ENCODE measurements at regions not wholly inside any gene's neighbourhood (a gene's known extent, or its start where the extent isn't known, plus 50 kb on each side); places are given as distances from the start of the nearest gene placed in this dataset.

DNA sequence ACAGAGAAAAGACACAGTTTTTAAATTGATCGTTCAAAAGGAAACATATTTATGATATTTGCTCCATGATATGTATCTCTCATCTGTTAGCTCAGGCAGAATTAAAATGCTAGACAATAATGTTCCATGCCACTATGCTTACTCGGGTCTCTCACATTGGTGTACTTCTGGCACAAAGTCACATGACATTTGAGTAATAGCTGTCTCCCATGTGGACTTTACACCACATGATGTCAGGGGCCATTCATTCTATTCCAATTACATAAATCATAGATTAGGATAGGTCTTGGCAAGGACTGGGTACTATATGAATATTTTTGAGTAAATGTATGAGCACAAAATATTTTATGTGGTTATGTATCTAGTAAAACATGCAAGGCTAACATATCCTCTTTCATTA is 648.4 kb downstream of the PLA2G4A start:
- Histone ChIP-seq H3K4me3 (ENCODE audit: low read length) (no peak overlapping the region), H3K27ac (ENCODE audit: low read length) (no peak overlapping the region), H3K9me2 (replicated peaks; ENCODE audit: insufficient read depth, low read length) (no peaks in the 10 kb centered on the region), H3K9ac (ENCODE audit: low read length) (no peak overlapping the region), H3K79me2 (ENCODE audit: low read length) (no peaks in the 10 kb centered on the region), H3K27me3 (replicated peaks; ENCODE audit: insufficient read depth, low read length) (no peaks in the 10 kb centered on the region), H3K9me3 (replicated peaks; ENCODE audit: insufficient read depth, low read length) (no peaks in the 10 kb centered on the region), H3K4me1 (ENCODE audit: low read length) (no peaks in the 10 kb centered on the region), H2AFZ (ENCODE audit: low read length) (no peak overlapping the region), H4K20me1 (ENCODE audit: insufficient read depth, low read length) (no peaks in the 10 kb centered on the region), H3K36me3 (replicated peaks; ENCODE audit: insufficient read depth, low read length) (no peaks in the 10 kb centered on the region), H3F3A (ENCODE audit: insufficient read depth, low read length) (no peaks in the 10 kb centered on the region), H3K4me2 (ENCODE audit: low read depth, low read length) (no peak overlapping the region)
- TF ChIP-seq EZH2phosphoT487 (IDR thresholded peaks at IDR 0.05; ENCODE audit: low read length) (no peak), EZH2 (optimal IDR thresholded peaks at IDR 0.05; ENCODE audit: low read depth, low read length) (no peak), CTCF (IDR thresholded peaks at IDR 0.05; ENCODE audit: low read length) (no peak)
- DNase-seq = no peak

GRCh38 chr1:187477535-187477934 is 648.8 kb downstream of the PLA2G4A start:
- H3F3A ChIP-seq (ENCODE audit: insufficient read depth, low read length) = no peaks in the 10 kb centered on the region
- H3K4me3 ChIP-seq (ENCODE audit: low read length) = no peak overlapping the region
- H3K9me2 ChIP-seq (replicated peaks; ENCODE audit: insufficient read depth, low read length) = no peaks in the 10 kb centered on the region
- no peaks in the 10 kb centered on the region for H3K36me3 ChIP-seq (replicated peaks; ENCODE audit: insufficient read depth, low read length)
- H3K4me1 ChIP-seq (ENCODE audit: low read length) = no peaks in the 10 kb centered on the region
- no peaks in the 10 kb centered on the region for H4K20me1 ChIP-seq (ENCODE audit: insufficient read depth, low read length)
- H3K4me2 ChIP-seq (ENCODE audit: low read depth, low read length) = no peak overlapping the region
- no peak overlapping the region for H3K9ac ChIP-seq (ENCODE audit: low read length)
- no peak overlapping the region for H3K27ac ChIP-seq (ENCODE audit: low read length)
- no peaks in the 10 kb centered on the region for H3K27me3 ChIP-seq (replicated peaks; ENCODE audit: insufficient read depth, low read length)
- H2AFZ ChIP-seq (ENCODE audit: low read length) = no peak overlapping the region
- TF ChIP-seq EZH2phosphoT487 (IDR thresholded peaks at IDR 0.05; ENCODE audit: low read length) (no peak), EZH2 (optimal IDR thresholded peaks at IDR 0.05; ENCODE audit: low read depth, low read length) (no peak), CTCF (IDR thresholded peaks at IDR 0.05; ENCODE audit: low read length) (no peak)
- no peaks in the 10 kb centered on the region for H3K79me2 ChIP-seq (ENCODE audit: low read length)
- no peak for DNase-seq
- H3K9me3 ChIP-seq (replicated peaks; ENCODE audit: insufficient read depth, low read length) = no peaks in the 10 kb centered on the region

DNA sequence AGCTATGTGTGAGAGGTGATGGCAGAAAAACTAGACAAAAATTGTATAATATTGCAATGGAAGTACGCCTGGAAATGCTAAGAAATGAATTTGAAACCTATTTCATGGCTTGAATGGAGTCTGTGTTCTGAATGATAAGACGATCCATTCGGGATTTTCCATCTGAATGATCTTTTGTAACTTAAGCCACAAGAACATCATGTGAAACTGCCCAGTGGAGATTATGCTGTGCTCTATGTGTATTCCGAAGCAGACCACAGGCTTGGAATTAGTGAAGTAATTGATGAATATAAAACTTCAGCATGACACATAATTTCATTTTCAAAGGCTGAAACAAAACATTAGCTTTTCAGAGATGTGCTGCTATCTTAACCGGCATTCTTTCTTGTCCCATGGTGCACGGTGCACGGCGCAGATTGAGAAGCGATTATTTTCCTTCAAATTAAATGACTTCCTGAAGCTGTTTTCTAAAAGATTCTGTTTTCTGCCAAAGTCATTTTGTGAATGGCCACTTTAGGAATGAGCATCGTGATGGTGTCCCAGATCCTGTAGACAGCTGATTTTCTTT is 652.9 kb downstream of the PLA2G4A start:
- H4K20me1 ChIP-seq (ENCODE audit: insufficient read depth, low read length) = no peaks in the 10 kb centered on the region
- H3F3A ChIP-seq (ENCODE audit: insufficient read depth, low read length) = no peaks in the 10 kb centered on the region
- no peak overlapping the region for H3K4me2 ChIP-seq (ENCODE audit: low read depth, low read length)
- no peak for DNase-seq
- no peaks in the 10 kb centered on the region for H3K79me2 ChIP-seq (ENCODE audit: low read length)
- no peaks in the 10 kb centered on the region for H3K36me3 ChIP-seq (replicated peaks; ENCODE audit: insufficient read depth, low read length)
- TF ChIP-seq EZH2phosphoT487 (IDR thresholded peaks at IDR 0.05; ENCODE audit: low read length) (no peak), CTCF (IDR thresholded peaks at IDR 0.05; ENCODE audit: low read length) (no peak), EZH2 (optimal IDR thresholded peaks at IDR 0.05; ENCODE audit: low read depth, low read length) (no peak)
- H3K27ac ChIP-seq (ENCODE audit: low read length) = no peak overlapping the region
- H2AFZ ChIP-seq (ENCODE audit: low read length) = no peak overlapping the region
- no peaks in the 10 kb centered on the region for H3K27me3 ChIP-seq (replicated peaks; ENCODE audit: insufficient read depth, low read length)
- no peaks in the 10 kb centered on the region for H3K4me1 ChIP-seq (ENCODE audit: low read length)
- H3K9ac ChIP-seq (ENCODE audit: low read length) = no peak overlapping the region
- H3K9me2 ChIP-seq (replicated peaks; ENCODE audit: insufficient read depth, low read length) = no peaks in the 10 kb centered on the region
- no peak overlapping the region for H3K4me3 ChIP-seq (ENCODE audit: low read length)
- H3K9me3 ChIP-seq (replicated peaks; ENCODE audit: insufficient read depth, low read length) = no peaks in the 10 kb centered on the region

Measured in MM.1S (cell line).